ENCODE measurements at regions not wholly inside any gene's neighbourhood (a gene's known extent, or its start where the extent isn't known, plus 50 kb on each side); places are given as distances from the start of the nearest gene placed in this dataset.

- H3K4me1 ChIP-seq, result no peaks in the 10 kb centered on the region
- no peak overlapping the region for H3K4me3 ChIP-seq
- H3K27ac ChIP-seq, result no peak overlapping the region
- H3K36me3 ChIP-seq, result no peaks in the 10 kb centered on the region
- no peak for TF ChIP-seq POLR2A (IDR thresholded peaks at IDR 0.05)
- no peak for TF ChIP-seq CTCF (IDR thresholded peaks at IDR 0.05)
- TF ChIP-seq EP300 (IDR thresholded peaks at IDR 0.05), result no peak
- H3K27me3 ChIP-seq, result no peaks in the 10 kb centered on the region
- H3K9me3 ChIP-seq, result no peaks in the 10 kb centered on the region
- DNase-seq (ENCODE audit: low spot score in 2 of 2), result no peak
- WGBS, 2 donors, result 97% methylated on average over 2 of the region's 2 CpGs
These were observed 244.0 kb downstream of the BTBD3 start for GRCh38 chr20:12161734-12162133.

GRCh38 chr20:12166053-12166717 lies 248.5 kb downstream of the BTBD3 start:
- Histone ChIP-seq H3K27me3 (no peaks in the 10 kb centered on the region), H3K4me1 (no peaks in the 10 kb centered on the region), H3K27ac (peak overlapping the region in 1 of 4 donors; percentile 3), H3K4me3 (no peak overlapping the region), H3K9me3 (peaks cover 0 to 21% (median 3%) of the 10 kb centered on the region in 4 donors), H3K36me3 (no peaks in the 10 kb centered on the region)
- no peak for DNase-seq (ENCODE audit: low spot score in 2 of 2)
- TF ChIP-seq EP300 (IDR thresholded peaks at IDR 0.05) (no peak), CTCF (IDR thresholded peaks at IDR 0.05) (no peak), POLR2A (IDR thresholded peaks at IDR 0.05) (no peak)
- WGBS, 2 donors, result 65 to 73% methylated on average over 4 of the region's 4 CpGs

- no peak for DNase-seq (ENCODE audit: low spot score in 2 of 2)
- TF ChIP-seq CTCF (IDR thresholded peaks at IDR 0.05) (no peak), POLR2A (IDR thresholded peaks at IDR 0.05) (no peak), EP300 (IDR thresholded peaks at IDR 0.05) (no peak)
These were observed 252.7 kb downstream of the BTBD3 start for GRCh38 chr20:12170406-12170805.

GRCh38 chr20:12171923-12172524 lies 254.3 kb downstream of the BTBD3 start:
- Histone ChIP-seq H3K27ac (no peak overlapping the region), H3K27me3 (no peaks in the 10 kb centered on the region), H3K36me3 (no peaks in the 10 kb centered on the region), H3K4me1 (peaks cover 0 to 10% (median 3%) of the 10 kb centered on the region in 4 donors), H3K4me3 (no peak overlapping the region), H3K9me3 (peaks cover 0 to 21% (median 3%) of the 10 kb centered on the region in 4 donors)
- TF ChIP-seq CTCF (IDR thresholded peaks at IDR 0.05), result no peak
- no peak for TF ChIP-seq EP300 (IDR thresholded peaks at IDR 0.05)
- no peak for TF ChIP-seq POLR2A (IDR thresholded peaks at IDR 0.05)
- no peak for DNase-seq (ENCODE audit: low spot score in 2 of 2)
- WGBS, 2 donors, result 68 to 77% methylated on average over 2 of the region's 2 CpGs

More at GRCh38 chr20:12170406-12170805, 252.7 kb downstream of the BTBD3 start:
- no peak overlapping the region for H3K4me3 ChIP-seq
- no peaks in the 10 kb centered on the region for H3K27me3 ChIP-seq
- H3K9me3 ChIP-seq, result peaks cover 0 to 21% (median 3%) of the 10 kb centered on the region in 4 donors
- H3K36me3 ChIP-seq, result no peaks in the 10 kb centered on the region
- H3K27ac ChIP-seq, result no peak overlapping the region
- WGBS, 2 donors, result 91 to 92% methylated on average over 1 of the region's 1 CpG
- H3K4me1 ChIP-seq, result peaks cover 0 to 7% (median 0%) of the 10 kb centered on the region in 4 donors

- TF ChIP-seq POLR2A (IDR thresholded peaks at IDR 0.05) (no peak), EP300 (IDR thresholded peaks at IDR 0.05) (no peak), CTCF (IDR thresholded peaks at IDR 0.05) (no peak)
These were observed 255.8 kb downstream of the BTBD3 start for GRCh38 chr20:12173347-12174012.

More at GRCh38 chr20:12173347-12174012, 255.8 kb downstream of the BTBD3 start:
- WGBS, 2 donors, result 71% methylated on average over 2 of the region's 2 CpGs
- H3K9me3 ChIP-seq, result peaks cover 0 to 7% (median 2%) of the 10 kb centered on the region in 4 donors
- H3K4me3 ChIP-seq, result no peak overlapping the region
- H3K4me1 ChIP-seq, result peaks cover 0 to 15% (median 5%) of the 10 kb centered on the region in 4 donors
- H3K36me3 ChIP-seq, result no peaks in the 10 kb centered on the region
- DNase-seq (ENCODE audit: low spot score in 2 of 2), result no peak
- no peak overlapping the region for H3K27ac ChIP-seq
- H3K27me3 ChIP-seq, result no peaks in the 10 kb centered on the region

Measured in tibial nerve (tissue), 4 donors.